SU-DHL-6 (cell line): ENCODE measurements at regions not wholly inside any gene's neighbourhood (a gene's known extent, or its start where the extent isn't known, plus 50 kb on each side); places are given as distances from the start of the nearest gene placed in this dataset.

ENCODE experiments used
- EZH2phosphoT487 ChIP-seq: fragments of 200-600 bp; sonication (generic), shearing (Covaris generic); conservative IDR thresholded peaks from 2 replicates; pipeline ENCODE4 v1.6.1; 2018; ENCODE audit warnings: mild to moderate bottlenecking, antibody characterized with exemption, low read length, moderate library complexity, mixed read lengths
- TF ChIP-seq, protein P1 (sequence below): fragments of 200-600 bp; sonication (generic); IDR thresholded peaks from one replicate; pipeline ENCODE4 v1.5.1; 2017; ENCODE audit warnings: antibody characterized with exemption, mild to moderate bottlenecking, low read length, moderate library complexity; ENCODE audit not compliant: insufficient read depth, poor library complexity, severe bottlenecking

DNA sequence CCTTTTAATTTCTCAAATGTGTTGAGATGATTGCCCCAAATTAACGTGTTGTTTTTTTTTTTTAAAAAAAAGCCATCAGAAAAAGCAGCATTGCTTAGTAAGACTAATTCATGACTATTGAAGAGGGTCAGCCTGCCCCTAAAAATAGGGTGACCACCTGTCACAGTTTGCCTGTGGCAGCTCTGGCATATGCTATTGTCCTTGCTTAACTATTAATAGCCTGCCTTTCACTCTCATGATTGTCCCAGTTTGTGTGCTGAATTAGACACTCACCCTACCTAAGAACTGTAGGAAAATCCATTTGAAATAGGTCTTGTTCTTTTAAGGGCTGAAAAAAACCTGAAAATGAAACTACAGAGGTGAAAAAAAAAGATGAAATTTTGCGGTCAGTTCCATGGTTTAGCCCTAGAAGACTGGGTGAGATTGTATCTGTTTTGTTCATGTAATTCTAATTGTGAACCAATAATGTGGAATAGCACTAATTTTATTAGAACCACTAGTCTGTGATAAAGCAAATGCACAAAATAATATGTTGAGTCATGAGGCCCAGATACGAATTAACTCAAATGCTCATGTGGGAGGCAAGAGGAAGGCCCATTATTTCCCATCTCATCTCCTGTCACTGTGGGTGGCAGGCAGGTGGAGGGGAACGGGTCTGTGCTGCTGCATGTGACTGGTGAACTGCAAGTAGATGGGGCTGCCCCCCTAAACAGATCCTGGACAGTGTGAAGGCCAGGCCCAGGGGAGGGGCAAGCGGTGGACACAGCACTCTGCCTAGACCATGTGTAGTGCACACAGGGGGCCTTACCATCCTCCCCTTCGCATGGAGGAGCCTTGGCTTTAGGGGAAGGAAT, 265.4 kb upstream of the NFE2L3 start:
- TF ChIP-seq, protein P1, sequence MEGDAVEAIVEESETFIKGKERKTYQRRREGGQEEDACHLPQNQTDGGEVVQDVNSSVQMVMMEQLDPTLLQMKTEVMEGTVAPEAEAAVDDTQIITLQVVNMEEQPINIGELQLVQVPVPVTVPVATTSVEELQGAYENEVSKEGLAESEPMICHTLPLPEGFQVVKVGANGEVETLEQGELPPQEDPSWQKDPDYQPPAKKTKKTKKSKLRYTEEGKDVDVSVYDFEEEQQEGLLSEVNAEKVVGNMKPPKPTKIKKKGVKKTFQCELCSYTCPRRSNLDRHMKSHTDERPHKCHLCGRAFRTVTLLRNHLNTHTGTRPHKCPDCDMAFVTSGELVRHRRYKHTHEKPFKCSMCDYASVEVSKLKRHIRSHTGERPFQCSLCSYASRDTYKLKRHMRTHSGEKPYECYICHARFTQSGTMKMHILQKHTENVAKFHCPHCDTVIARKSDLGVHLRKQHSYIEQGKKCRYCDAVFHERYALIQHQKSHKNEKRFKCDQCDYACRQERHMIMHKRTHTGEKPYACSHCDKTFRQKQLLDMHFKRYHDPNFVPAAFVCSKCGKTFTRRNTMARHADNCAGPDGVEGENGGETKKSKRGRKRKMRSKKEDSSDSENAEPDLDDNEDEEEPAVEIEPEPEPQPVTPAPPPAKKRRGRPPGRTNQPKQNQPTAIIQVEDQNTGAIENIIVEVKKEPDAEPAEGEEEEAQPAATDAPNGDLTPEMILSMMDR = no peak
- no peak for TF ChIP-seq EZH2phosphoT487
